ENCODE measurements at regions not wholly inside any gene's neighbourhood (a gene's known extent, or its start where the extent isn't known, plus 50 kb on each side); places are given as distances from the start of the nearest gene placed in this dataset.
"Not testable (repeated sequence)": the region's sequence is repeated elsewhere in the genome, so short reads cannot be mapped to it uniquely, and the experiment has no call there.

GRCh38 chr12:131343436-131343835 lies 367.5 kb upstream of the SFSWAP start:
- DNase-seq (ENCODE audit: low read depth), result not testable (repeated sequence)

DNA sequence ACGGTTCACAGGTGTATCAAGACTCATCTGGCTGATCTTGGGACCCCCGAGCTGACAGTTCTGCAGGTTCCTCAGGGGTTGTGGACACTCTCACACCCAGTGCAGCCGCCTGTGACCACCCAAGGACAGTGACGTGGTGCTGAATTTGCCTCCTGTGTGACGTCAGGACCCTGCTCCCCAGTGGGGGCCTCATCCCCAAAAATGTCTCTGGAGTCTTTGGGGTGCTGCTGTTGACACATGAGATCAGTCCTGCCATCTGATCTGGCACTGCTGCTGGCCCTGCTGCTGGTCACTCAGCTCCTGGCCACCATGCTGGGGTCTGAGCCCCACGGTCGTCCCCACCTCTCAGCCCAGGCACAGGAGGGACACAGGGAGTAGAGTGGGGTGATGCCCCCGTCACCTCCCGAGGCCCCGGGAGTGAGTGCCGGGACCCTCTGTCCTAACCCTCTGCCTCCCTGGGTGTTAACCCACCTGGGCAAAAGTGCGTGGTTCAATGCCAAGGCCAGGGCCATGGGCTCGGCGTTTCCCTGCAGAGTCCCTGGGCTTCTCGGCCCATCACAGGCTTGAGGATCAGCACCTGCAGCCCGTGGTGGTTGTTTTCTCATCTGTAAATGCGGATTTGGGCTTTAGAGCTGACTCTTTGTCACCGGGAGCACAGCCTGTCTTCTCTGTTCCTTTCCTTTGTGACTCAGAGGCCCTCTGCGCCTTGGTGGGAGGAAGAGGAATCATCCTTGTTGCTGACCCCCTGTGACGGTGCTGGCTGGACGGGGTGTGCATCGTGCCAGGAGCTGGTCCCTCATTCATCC lies 366.0 kb upstream of the SFSWAP start:
- DNase-seq (ENCODE audit: low read depth), result not testable (repeated sequence)

- DNase-seq (ENCODE audit: low read depth), result no peak
Measured at GRCh38 chr12:131345521-131346436, 365.1 kb upstream of the SFSWAP start.

GRCh38 chr12:131346555-131347344 lies 364.1 kb upstream of the SFSWAP start:
- no peak for DNase-seq (ENCODE audit: low read depth)

- DNase-seq (ENCODE audit: low read depth), result no peak
Measured at GRCh38 chr12:131347345-131347714, 363.6 kb upstream of the SFSWAP start.

DNA sequence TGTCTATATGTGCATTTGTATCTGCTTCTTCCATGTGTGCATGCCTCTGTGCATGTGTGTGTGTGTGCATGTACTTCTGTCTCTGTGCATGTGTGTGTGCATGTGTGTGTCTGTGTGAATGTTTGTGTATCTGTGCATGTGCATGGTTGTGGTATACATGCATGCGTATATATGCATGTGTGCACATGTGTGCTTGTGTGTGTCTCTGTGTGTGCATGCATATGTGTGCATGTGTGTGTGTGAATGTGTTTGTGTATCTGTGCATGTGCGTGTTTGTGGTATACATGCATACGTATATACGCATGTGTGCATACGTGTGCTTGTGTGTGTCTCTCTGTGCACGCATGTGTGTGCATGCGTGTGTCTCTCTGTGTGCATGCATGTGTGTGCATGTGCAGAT lies 363.2 kb upstream of the SFSWAP start:
- no peak for DNase-seq (ENCODE audit: low read depth)

DNA sequence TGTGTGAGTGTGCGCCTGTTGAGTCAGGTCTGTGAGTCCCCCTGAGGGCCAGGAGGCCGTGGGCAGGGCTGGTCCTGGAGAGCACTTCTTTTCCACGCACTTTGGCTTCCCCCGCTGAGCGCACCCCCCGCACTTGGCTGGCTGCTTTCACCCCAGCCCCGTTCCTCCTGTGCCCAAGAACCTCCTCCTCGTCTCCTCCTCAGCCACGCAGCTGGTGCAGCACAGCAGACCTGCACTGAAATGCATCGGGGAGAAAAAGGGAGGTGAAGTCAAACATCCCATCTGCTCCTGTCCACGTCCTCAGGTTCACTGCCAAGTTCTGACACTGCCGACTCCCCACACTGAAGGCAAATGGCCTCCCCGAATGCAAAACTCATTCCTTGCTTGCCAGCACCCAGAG lies 362.7 kb upstream of the SFSWAP start:
- no peak for DNase-seq (ENCODE audit: low read depth)

DNA sequence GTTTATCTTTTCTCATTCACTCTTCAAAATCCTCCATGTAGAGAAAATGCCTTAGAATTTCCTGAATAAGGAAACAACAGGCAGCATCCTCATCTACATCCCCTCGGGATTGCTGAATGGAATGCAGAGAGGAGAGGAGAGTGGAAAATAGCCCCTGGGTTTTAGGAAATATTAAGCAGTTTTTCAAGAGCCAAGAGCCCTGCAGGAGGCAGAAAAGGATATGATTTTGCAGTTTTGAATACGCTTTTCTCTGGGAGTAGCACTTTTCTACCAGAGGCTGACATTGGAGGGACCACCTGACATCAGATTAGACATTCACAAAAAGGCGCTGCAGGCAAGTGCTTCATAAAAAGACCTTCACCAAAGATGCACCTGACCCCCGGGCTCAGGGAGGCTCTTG lies 362.2 kb upstream of the SFSWAP start:
- no peak for DNase-seq (ENCODE audit: low read depth)

- no peak for DNase-seq (ENCODE audit: low read depth)
Measured at GRCh38 chr12:131349397-131350127, 361.3 kb upstream of the SFSWAP start.

DNA sequence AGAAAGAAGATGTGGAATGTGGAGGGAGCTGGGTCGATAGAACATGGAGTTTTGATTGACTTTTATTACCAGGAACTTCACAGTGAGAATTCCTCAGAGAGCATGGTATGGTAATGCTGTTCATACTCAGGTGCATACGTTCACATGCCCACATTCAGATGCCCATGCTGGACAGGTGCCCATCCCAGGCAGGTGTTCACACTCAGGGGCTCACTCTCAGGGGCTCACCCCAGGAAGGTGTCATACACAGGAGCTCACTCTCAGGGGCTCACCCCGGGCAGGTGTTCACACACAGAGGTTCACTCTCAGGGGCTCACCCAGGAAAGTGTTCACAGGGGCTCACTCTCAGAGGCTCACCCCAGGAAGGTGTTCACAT lies 360.0 kb upstream of the SFSWAP start:
- no peak for DNase-seq (ENCODE audit: low read depth)

DNA sequence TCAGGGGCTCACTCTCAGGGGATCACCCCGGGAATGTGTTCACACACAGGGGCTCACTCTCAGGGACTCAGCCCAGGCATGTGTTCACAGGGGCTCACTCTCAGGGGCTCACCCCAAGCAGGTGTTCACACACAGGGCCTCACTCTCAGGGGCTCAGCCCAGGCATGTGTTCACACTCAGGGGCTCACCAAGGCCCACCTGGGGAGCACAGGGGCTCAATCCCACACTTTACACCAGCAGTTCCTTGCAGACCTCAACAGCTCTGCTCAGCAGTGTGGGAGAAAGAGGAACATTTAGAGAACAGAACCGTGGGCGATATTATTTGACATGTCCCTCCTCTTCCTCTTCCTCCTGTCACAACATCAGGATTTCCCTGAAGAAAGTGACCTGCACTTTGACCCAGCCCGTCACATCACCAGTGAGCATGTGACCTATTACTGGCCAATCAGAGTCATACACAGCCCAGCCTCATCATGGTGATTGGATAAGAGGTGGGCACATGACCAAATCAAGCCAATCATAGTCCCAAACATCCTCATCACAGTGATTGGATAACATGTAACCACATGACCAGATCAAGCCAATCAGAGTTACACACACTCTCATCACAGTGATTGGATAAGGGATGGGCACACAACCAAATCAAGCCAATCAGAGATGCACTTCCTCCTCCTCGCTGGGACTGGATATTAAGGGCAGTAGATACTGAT lies 359.4 kb upstream of the SFSWAP start:
- DNase-seq (ENCODE audit: low read depth), result no peak

DNA sequence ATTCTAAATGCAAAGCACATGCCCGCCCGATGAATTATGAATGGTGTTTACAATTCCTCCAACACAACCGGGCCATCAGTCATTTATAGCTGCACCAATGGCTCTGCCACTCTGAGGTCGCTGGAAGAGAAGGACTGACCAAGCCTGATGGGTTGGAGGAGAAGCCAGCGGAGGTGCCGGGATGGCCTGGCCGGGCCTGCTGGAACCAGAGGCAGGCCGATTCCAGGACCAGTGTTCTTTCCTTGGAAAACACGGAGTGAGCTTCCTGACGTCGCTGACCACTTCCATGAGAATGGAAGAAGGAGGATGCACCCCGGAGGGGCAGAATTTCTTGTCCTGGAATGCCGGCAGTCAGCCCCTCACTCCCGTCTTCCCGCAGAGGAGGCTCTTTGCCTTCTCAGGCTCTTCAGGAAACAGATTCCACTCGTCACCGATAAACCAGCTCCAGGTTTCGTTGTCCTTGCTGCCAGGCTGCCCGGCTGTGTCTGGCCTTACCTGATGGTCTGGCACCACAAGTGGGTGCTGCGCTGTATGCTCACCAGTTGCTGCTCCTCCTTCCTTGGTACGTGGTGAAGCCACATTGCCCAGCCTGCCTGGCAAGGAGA lies 358.5 kb upstream of the SFSWAP start:
- no peak for DNase-seq (ENCODE audit: low read depth)

GRCh38 chr12:131353376-131353775 lies 357.5 kb upstream of the SFSWAP start:
- no peak for DNase-seq (ENCODE audit: low read depth)

- DNase-seq (ENCODE audit: low read depth), result no peak
Measured at GRCh38 chr12:131353826-131354225, 357.1 kb upstream of the SFSWAP start.

- no peak for DNase-seq (ENCODE audit: low read depth)
Measured at GRCh38 chr12:131355361-131356245, 355.3 kb upstream of the SFSWAP start.

GRCh38 chr12:131356485-131357184 lies 354.3 kb upstream of the SFSWAP start:
- DNase-seq (ENCODE audit: low read depth), result no peak

DNA sequence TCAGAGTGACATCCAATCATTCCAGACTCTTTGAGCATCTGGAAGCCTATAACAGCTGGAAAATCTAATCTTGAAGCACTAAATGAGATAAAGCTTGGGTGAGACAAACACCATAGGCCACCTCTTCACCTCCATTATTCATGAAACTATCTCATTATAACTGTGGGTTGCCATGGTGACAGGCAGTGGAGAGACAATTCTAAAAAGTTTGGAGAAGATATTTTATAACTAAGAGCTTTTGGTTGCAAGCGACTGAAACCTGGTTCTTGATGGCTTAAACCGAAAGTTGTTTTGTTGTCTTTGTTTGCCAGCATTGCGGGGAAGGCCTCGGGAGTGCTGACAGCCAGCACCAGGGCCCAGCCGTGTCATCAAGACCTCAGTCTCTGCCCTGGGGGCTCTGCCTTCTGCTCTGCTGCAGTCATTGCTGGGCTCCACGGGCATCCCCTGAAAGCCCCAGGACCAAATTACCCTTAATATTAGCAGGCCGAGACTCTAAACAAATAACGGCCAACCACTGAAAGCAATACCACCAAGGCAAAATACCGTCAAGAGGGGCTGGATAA lies 353.6 kb upstream of the SFSWAP start:
- DNase-seq (ENCODE audit: low read depth), result no peak

GRCh38 chr12:131357920-131358319 lies 353.0 kb upstream of the SFSWAP start:
- no peak for DNase-seq (ENCODE audit: low read depth)

All from stimulated activated CD8-positive, alpha-beta memory T cell treated with anti-CD3 and anti-CD28 coated beads, Interleukin-15, amount 100 ng/mL, for 24 hours (primary cell).